ENCODE measurements at regions not wholly inside any gene's neighbourhood (a gene's known extent, or its start where the extent isn't known, plus 50 kb on each side); places are given as distances from the start of the nearest gene placed in this dataset.

GRCh38 chr12:105986779-105987684 lies 151.7 kb downstream of the NUAK1 start:
- no peak for DNase-seq
- Histone ChIP-seq H3K36me3 (no peaks in the 10 kb centered on the region), H3K4me1 (no peaks in the 10 kb centered on the region), H3K4me3 (no peak overlapping the region), H3K9me3 (no peaks in the 10 kb centered on the region), H3K27me3 (no peaks in the 10 kb centered on the region), H3K27ac (no peak overlapping the region)
- intact Hi-C loops (cut with DNase I; ENCODE audit: low total_unique reads) = no loop called here
- TF ChIP-seq CTCF (IDR thresholded peaks at IDR 0.05) (no peak), POLR2A (IDR thresholded peaks at IDR 0.05) (no peak)

- no peaks in the 10 kb centered on the region for H3K9me3 ChIP-seq
- DNase-seq = no peak
- H3K4me3 ChIP-seq = no peak overlapping the region
- intact Hi-C loops (cut with DNase I; ENCODE audit: low total_unique reads) = no loop called here
- H3K4me1 ChIP-seq = no peaks in the 10 kb centered on the region
- no peaks in the 10 kb centered on the region for H3K36me3 ChIP-seq
- no peaks in the 10 kb centered on the region for H3K27me3 ChIP-seq
- no peak for TF ChIP-seq POLR2A (IDR thresholded peaks at IDR 0.05)
- no peak for TF ChIP-seq CTCF (IDR thresholded peaks at IDR 0.05)
- no peak overlapping the region for H3K27ac ChIP-seq
Measured at GRCh38 chr12:105987685-105988035, 151.1 kb downstream of the NUAK1 start.

- H3K27me3 ChIP-seq = no peaks in the 10 kb centered on the region
- no peak overlapping the region for H3K4me3 ChIP-seq
- intact Hi-C loops (cut with DNase I; ENCODE audit: low total_unique reads) = no loop called here
- DNase-seq = peak in 1 of 2 donors; percentile 16
- no peak overlapping the region for H3K27ac ChIP-seq
- H3K4me1 ChIP-seq = no peaks in the 10 kb centered on the region
- TF ChIP-seq POLR2A (IDR thresholded peaks at IDR 0.05) = no peak
- no peaks in the 10 kb centered on the region for H3K36me3 ChIP-seq
- H3K9me3 ChIP-seq = no peaks in the 10 kb centered on the region
Measured at GRCh38 chr12:105992849-105993740, 145.7 kb downstream of the NUAK1 start.

- H3K27me3 ChIP-seq = no peaks in the 10 kb centered on the region
- TF ChIP-seq POLR2A (IDR thresholded peaks at IDR 0.05) (no peak), CTCF (IDR thresholded peaks at IDR 0.05) (no peak)
- H3K4me1 ChIP-seq = no peaks in the 10 kb centered on the region
- intact Hi-C loops (cut with DNase I; ENCODE audit: low total_unique reads) = no loop called here
- DNase-seq = no peak
- no peaks in the 10 kb centered on the region for H3K9me3 ChIP-seq
- no peaks in the 10 kb centered on the region for H3K36me3 ChIP-seq
- H3K4me3 ChIP-seq = no peak overlapping the region
- H3K27ac ChIP-seq = no peak overlapping the region
Measured at GRCh38 chr12:105993766-105994555, 144.8 kb downstream of the NUAK1 start.

GRCh38 chr12:105995961-105996431 lies 142.8 kb downstream of the NUAK1 start:
- H3K36me3 ChIP-seq = no peaks in the 10 kb centered on the region
- H3K27me3 ChIP-seq = no peaks in the 10 kb centered on the region
- no peak for DNase-seq
- TF ChIP-seq CTCF (IDR thresholded peaks at IDR 0.05) = no peak
- TF ChIP-seq POLR2A (IDR thresholded peaks at IDR 0.05) = no peak
- no peaks in the 10 kb centered on the region for H3K4me1 ChIP-seq
- H3K27ac ChIP-seq = no peak overlapping the region
- no peaks in the 10 kb centered on the region for H3K9me3 ChIP-seq
- intact Hi-C loops (cut with DNase I; ENCODE audit: low total_unique reads) = no loop called here
- H3K4me3 ChIP-seq = no peak overlapping the region

All from uterus (tissue), 3 donors.